ENCODE measurements at regions not wholly inside any gene's neighbourhood (a gene's known extent, or its start where the extent isn't known, plus 50 kb on each side); places are given as distances from the start of the nearest gene placed in this dataset.
"Not testable (repeated sequence)": the region's sequence is repeated elsewhere in the genome, so short reads cannot be mapped to it uniquely, and the experiment has no call there.

DNA sequence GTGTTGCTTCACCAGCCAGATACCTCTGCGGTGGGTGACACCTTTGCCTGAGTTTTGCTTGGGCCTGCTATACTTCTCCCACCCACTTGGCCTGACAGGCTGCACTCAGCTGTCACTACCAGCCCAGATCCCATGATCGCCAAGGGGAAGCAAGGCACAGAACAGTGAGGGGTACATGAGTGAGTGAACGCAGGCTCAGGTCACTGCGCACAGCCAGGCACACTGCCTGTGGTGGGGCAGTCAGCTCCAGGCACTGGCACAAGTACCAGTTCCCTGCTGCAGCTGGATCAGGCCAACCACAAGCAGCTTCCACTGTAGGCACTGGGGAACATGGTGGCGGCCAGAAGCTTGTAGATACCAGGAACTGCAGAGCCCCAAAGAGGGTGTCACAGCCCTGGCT lies 441.9 kb upstream of the GRM3 start:
- no peak for DNase-seq (ENCODE audit: low read depth)

DNA sequence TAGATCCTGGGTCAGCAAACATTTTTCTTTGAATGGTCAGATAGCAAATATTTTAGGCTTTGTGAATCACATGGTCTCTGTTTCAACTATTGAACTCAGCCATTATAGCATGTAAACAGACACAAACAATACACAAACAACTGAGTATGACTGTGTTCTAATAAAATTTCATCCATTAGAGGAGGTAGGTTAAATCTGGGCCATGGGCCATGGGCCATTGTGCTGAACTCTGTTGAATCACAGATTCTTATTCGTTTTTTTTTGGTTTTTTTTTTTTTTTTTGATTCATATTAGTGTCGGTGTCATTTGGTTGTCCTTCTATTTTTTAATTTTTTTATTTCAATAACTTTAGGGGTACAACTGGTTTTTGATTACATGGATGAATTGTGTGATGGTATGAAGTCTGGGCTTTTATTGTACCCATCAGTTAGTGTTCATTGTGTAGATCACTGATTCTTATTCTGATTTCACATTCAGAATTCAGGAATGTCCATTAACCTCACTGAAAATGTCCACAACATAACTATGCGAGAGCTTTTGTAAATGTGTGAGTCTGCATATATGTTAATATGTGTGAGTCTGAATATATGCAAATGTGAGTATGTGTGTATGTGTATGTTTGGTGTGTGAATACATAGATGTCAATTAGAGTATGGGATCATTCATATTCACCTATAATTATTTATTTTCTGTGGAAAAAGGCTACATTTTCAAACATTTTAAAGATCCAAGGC lies 443.7 kb upstream of the GRM3 start:
- no peak for DNase-seq (ENCODE audit: low read depth)

DNA sequence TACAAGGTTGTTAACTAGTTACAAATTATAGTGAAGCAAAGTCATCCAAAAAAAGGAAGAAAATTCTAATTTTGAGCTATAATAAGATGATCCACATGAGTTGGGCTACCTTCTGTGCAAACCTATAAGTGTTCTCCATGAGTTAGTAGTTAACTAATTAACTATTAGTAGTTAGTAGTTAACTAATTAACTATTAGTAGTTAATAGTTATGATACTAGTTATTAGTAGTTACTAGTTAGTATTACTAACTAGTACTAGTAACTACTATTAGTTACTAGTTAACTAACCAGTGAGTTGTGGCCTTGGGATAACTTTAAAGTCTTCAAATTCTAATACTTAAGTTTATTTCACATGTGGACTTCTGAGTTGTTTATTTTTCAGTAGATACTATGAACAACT lies 453.4 kb upstream of the GRM3 start:
- DNase-seq (ENCODE audit: low read depth) = no peak

DNA sequence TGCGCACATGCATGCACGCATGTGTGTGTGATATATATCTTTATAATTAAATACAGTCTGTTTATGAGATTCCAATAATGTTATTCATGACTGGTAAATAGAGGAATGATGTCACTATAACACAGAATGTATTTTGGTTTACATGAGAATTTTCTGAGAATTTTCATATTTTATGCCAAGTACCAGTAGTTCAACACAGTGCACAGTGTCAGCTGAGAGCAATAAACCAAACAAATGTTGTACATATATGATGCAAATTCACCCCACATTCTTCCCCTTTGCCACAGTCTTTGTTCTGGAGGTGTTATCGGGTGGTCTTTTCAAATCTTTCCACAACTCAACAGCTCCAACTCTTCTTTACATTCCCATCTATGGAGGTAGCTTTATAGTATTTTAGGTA lies 462.2 kb upstream of the GRM3 start:
- DNase-seq (ENCODE audit: low read depth) = no peak

DNA sequence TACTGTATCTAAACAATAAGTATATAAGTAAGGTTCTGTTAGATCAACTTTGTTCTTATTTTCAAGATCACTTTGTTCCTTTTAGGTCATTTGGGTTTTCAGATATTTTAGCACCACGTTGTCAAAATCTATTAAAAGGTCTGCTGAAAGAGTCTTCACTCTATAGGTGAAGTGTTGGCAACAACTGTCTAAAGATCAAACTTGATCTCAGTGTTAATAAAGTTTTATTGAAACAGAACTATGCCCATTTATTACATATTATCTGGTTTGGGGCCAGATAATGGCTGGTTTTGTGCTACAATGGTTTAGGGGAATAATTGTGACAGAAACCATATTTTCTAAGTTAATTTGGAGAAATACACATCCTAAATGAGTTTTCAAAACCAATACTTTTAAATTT lies 478.9 kb upstream of the GRM3 start:
- DNase-seq (ENCODE audit: low read depth) = no peak

DNA sequence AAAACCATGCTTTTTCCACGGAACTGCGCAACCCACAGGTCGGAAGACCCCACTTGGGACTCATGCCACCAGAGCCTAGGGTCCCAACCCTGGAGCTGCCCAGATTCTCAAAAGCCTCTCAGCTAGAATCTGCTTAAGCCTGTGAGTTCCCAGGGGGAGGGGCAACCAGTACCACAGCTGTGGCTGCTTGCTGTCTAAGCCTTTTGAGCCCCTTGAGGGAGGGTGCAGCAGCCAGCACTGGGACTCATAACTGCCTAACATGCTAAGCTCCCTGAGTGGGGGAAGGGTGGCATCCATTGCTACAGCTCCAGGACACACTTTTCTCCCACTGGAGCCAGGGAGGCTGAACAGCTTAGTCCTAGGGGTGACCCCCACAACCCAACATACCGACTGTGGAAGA lies 485.6 kb upstream of the GRM3 start:
- no peak for DNase-seq (ENCODE audit: low read depth)

DNA sequence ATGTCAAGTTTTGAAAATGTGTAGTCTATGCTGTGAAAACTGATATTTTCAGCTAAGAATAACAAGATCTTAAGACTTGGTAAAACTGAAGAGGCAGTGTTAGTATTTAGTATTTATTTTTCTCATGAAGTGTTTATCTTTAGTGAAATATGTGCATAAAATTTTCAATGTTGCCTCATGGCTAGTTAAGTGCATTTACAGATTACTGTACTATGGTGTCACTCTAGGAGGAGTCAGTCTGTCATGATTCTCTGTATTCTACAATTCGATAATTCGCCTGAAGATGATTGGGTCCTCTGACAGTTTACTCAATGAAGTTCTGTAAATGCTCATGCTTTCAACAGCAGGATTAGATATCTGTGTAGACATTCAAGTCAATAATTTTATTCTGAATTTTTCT lies 488.1 kb upstream of the GRM3 start:
- DNase-seq (ENCODE audit: low read depth) = no peak

DNA sequence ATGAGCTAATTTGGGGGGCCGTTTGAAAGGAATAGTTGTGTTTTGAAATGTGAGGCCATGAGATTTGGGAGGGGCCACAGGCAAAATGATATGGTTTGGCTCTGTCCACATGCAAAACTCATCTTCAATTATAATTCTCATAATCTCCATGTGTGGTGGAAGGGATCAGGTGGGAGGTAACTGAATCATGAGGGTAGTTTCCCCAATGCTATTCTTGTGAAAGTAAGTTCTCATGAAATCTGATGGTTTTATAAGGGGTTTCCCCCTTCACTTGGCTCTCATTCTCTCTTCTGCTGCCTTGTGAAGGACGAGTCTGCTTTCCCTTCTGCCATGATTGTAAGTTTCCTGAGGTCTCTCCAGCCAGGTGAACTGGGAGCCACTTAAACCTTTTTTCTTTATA lies 490.8 kb upstream of the GRM3 start:
- no peak for DNase-seq (ENCODE audit: low read depth)

DNA sequence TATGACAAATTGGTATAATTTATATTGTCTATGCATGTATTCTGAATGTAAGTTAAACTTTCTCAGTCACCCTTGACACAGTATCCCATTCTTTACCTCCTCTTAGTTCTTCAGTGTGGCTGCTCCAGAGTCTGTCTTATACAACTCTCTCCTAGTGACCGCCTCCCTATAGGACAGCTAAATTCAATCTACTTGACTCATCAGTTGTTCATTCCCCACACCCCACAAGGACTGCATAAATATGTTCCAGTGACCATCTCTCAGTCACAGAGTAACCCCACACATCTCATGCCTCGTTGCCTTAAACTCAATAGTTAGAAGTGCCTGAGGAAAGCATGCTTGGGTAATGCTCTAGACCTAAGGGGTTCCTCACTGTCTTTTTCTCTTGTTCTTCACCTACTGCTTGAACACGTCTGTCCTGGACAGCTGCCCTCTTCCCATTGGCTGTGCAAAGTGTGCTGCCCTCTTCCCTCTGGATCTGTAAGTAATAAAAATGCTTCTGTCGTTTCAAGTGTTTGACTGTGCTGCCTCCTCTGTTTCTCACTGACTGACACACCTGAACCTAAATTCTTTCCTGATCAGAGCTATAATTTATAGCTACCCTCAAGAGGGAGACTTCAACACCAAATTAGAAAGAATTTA lies 494.6 kb upstream of the GRM3 start:
- DNase-seq (ENCODE audit: low read depth) = no peak

DNA sequence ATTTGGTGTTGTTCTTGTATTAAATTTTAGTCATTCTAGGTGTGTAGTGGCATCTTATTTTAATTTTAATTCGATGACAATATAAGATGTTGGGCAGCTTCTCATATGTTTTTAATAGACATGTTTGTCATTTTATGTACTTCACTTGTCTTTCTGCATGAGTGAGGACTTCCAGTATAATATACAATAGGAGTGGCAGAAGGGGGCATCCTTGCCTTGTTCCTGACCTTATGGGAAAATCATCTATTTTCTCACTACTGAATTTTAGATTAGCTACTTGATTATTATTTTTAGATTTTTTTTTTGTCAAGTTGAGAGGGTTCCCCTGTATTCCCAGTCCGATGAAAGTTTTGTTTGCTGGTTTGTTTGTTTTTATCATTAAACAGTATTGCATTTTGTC lies 495.2 kb upstream of the GRM3 start:
- no peak for DNase-seq (ENCODE audit: low read depth)

DNA sequence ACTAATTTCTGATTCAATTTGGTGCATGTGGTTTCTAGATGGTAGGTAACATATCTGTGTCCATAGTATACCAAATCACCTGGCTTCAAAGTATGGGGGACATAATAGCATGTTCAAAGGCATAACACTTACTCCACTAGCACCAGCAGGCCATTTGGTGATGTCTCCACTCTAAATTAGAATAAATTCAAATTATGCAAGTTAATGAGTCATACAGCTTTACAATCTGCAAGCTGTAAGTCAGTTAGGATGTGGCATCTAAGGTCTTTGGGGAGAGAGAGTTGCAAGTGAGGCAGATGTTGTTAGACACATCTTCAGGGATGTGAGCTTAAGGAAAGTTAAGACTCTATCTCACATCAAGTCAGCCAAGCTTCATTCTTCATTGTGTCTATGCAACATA lies 506.4 kb upstream of the GRM3 start:
- no peak for DNase-seq (ENCODE audit: low read depth)

DNA sequence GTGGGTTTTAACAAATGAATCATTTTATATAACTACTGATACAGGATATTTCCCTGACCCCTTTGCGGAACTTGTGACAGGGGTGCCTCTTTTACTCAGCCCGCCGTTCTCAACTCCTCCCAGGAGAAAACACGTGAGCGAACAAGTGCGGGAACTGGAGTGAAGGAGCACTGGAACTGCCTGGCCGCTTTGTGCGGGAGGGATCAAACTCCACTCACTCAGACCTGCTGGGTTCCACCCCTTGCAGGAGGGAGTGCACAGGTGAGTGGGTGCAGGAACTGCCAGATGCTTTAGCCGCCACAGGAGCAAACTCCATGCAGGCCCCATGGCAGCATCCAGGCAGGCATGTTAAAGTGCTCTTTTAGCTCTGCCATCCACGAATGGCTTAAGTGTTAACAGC lies 513.4 kb upstream of the GRM3 start:
- no peak for DNase-seq (ENCODE audit: low read depth)

DNA sequence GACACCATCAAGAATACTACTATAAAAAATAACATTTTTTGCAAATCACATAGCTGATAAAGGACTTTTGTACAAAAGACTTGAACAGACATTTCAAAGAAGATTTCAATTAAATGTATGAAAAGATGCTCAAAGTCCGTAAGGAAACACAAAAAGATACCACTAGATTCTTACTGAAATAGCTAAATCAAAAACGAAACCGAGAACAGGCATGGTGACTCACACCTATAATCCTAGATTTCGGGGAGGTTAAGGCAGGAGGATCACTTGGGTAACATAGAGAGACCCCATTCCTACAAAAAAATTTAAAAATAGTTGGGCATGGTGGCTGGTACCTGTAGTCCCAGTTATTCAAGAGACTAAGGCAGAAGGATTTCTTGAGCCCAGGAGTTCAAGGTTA lies 520.2 kb upstream of the GRM3 start:
- no peak for DNase-seq (ENCODE audit: low read depth)

DNA sequence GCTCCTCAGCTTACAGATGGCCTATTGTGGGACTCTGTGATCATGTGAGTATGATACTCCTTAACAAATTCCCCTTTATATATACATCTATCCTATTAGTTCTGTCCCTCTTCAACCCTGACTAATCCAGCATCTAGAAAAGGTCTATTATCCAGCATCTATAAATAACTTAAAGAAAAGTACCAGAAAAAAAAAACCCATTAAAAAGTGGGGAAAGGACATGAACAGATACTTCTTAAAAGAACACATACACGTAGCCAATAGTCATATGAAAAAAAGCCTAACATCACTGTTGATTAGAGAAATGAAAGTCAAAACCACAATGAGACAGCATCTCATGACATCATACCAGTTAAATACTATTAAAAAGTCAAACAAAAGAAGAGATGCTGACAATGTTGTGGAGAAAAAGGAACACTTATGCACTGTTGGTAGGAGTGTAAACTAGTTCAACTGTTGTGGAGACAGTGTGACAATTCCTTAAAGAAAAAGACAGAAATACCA lies 549.5 kb upstream of the GRM3 start:
- no peak for DNase-seq (ENCODE audit: low read depth)

DNA sequence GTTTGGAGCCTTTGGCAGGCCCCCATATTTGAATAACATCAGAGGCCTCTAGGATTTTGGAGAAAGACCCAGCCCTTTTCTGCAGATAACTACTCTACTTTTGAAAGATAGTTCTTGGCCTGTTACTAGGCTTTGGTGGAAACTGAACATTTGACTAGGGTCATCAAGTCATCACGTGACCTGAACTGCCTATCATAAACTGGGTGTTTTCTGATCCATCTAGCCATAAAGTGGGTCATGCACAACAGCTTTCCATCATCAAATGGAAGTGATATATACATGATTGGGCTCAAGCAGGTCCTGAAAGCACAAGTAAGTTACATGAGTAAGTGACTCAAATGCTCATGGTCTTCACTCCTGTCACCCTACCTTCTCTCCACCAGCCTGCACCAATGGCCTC lies 552.3 kb upstream of the GRM3 start:
- DNase-seq (ENCODE audit: low read depth) = no peak

DNA sequence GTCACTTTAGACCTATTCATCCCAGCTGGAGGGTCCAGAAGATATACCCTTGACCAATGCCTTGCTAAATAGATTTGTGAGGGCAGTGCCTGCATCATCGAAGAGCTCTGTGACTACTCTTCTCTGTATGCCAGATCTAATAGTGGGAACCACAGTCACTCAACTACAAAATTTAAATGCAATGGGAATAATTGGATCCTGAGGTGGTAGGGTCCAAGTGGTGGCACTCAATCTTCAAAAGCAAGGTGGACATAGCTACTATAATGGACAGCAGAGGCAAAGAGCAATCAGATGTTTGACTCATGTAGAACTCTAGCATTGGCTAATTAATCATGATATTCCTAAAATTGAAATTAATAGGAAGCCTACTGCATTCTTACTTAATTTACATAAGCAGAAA lies 554.3 kb upstream of the GRM3 start:
- no peak for DNase-seq (ENCODE audit: low read depth)

DNA sequence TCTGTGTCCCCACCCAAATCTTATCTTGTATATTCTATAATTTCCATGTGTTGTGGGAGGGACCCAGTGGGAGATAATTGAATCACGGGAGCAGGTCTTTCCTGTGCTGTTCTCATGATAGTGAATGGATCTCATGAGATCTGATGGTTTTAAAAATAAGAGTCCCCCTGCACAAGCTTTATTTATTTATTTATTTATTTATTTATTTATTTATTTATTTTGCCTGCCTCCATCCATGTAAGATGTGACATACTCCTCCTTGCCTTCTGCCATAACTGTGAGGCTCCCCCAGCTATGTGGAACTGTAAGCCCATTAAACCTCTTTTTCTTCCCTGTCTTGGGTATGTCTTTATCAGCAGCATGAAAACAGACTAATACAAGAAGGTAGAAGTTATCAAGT lies 579.1 kb upstream of the GRM3 start:
- DNase-seq (ENCODE audit: low read depth) = not testable (repeated sequence)

DNA sequence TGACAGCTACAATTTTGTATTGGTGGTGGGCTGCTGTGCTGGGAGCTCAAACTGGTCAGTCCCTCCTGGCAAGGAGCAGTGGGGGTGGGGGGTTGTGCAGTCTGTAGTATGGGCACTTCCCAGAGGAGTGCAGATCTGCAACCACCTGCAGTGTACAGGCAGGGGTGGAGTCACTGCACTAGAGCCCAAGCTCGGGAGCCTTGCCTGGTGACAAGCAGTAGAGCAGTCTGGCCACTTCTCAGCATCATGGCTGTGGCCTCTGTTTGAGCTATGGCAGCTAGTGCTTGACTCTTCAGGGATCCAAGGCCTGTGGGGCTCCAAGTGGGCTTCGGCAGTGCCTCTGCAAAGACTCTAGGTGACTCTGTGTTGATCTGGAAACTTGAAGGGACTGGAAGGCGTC lies 585.1 kb upstream of the GRM3 start:
- no peak for DNase-seq (ENCODE audit: low read depth)

DNA sequence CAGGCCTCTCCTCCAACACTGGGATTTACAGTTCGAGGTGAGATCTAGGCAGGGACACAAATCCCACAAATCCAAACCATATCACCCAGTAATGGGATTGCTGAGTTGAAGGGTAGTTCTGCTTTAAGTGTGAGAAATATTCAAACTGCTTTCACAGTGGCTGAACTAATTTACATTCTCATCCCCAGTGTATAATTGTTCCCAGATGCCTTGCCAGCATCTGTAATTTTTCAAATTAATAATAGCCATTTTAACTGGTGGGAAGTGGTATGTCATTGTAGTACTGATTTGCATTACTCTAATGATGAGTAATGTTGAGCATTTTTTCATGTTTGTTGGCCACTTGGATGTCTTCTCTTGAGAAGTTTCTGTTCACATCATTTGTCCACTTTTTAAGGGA lies 592.8 kb upstream of the GRM3 start:
- no peak for DNase-seq (ENCODE audit: low read depth)

DNA sequence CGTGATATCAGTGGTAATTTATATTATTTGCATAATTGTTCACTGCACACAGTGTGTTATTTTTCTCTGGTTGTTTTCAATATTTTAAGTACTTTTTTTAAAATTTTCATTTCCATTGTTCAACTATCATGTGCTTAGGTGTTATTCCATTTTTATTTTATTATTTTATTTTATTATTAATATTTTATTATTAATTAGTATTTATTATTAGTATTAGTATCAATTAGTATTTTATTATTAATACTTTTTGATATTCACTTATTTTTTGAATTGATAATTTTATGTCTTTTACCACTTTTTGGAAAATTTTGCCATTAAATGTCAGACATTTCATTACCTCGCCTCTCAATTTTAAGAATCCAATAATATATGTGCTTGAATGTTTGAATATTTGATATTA lies 593.8 kb upstream of the GRM3 start:
- no peak for DNase-seq (ENCODE audit: low read depth)

DNA sequence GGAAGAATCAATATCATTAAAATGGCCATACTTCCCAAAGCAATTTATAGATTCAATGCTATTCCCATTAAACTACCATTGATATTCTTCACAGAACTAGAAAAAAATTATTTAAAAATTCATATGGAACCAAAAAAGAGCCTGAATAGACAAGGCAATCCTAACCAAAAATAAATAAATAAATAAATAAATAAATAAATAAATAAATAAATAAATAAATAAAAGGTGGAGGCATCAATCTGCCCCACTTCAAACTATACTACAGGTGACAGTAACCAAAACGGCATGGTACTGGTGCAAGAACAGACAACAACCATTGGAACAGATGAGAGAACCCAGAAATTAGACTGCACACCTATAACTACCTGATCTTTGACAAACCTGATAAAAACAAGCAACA lies 598.5 kb upstream of the GRM3 start:
- DNase-seq (ENCODE audit: low read depth) = not testable (repeated sequence)

DNA sequence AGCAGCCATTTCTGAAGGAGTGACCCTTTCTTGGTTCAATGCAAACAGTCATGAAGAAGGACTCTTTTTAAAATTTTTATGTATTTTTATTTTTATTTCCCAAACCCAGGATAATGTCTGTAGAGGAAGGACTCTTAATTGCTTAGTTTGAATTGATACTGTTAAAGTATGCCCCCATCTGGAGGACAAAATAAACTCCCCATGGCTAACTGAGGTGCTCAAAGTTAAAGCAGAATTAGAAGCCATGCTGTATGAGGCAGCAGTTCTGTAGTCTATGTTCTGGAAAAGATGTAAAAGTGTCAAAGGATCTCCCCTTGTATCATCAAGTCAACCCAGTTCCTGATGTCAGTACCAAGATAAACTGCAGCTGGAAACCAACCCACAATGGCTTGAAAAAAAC lies 617.9 kb upstream of the GRM3 start:
- DNase-seq (ENCODE audit: low read depth) = no peak

DNA sequence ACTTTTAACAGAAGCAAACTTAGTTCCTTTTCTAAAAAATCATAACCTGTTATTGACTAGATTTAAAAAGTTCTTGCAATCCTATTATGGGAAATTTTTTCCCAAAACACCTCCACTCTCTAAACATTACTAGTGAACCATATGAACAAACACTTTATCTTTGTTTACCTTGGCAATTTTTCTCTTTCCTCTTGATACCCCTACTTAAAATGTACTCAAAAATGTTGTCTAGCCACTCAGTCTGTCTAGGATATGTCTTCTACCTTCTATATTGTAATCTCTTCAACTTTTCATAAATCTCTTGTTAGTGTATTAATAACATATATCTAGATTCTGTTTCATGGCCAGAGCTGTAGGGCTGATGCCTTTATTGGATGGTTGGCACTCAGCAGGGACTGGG lies 630.0 kb upstream of the GRM3 start:
- DNase-seq (ENCODE audit: low read depth) = no peak

DNA sequence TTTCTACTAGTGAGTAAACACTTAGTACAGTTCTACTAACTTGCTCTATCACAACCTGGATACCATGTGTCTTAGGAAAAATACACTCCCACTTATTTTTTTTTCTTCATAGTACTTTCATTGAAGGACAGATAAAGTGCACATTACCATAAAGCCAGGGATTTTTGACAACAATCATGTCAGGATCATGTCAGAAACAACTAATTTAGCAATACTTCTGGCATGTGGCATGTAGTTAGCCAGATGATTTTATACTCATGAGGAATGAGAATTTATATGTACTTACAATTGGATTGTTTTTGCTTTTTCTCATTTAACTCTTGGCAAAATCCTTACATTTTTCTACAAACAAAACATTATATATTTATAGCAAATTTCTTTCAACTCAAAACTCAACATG lies 630.7 kb upstream of the GRM3 start:
- DNase-seq (ENCODE audit: low read depth) = no peak

Measured in amniotic epithelial cell (primary cell).